Mesodermal cell (in vitro differentiated cells): ENCODE measurements at regions not wholly inside any gene's neighbourhood (a gene's known extent, or its start where the extent isn't known, plus 50 kb on each side); places are given as distances from the start of the nearest gene placed in this dataset.

Experiments
- H3K27ac ChIP-seq: 2 replicates; pipeline ENCODE4 v1.7.0; 2013; ENCODE audit warnings: mild to moderate bottlenecking, low read depth, low read length, moderate library complexity; ENCODE audit not compliant: severe bottlenecking
- H3K36me3 ChIP-seq: 2 replicates; pipeline ENCODE4 v1.7.1; 2013; ENCODE audit warnings: mild to moderate bottlenecking, low read length, moderate library complexity; ENCODE audit not compliant: control insufficient read depth, insufficient read depth
- H3K4me1 ChIP-seq: one replicate; pipeline ENCODE4 v1.7.1; 2013; ENCODE audit warnings: mild to moderate bottlenecking, low read length; ENCODE audit not compliant: insufficient read depth, control insufficient read depth, poor library complexity, severe bottlenecking
- H3K4me3 ChIP-seq: 2 replicates; pipeline ENCODE4 v1.7.0; 2013; ENCODE audit warnings: low read length, control low read depth, mild to moderate bottlenecking; ENCODE audit not compliant: insufficient read depth, poor library complexity, severe bottlenecking; ENCODE audit errors: extremely low read depth
- H3K9me3 ChIP-seq: 2 replicates; pipeline ENCODE4 v1.7.1; 2013; ENCODE audit warnings: mild to moderate bottlenecking, low read length, moderate library complexity; ENCODE audit not compliant: control insufficient read depth
- WGBS, 2 experiments: methylation state at CpG; one replicate each; pipeline ENCODE4 v1.1.5; 2013; ENCODE audit warnings: missing lambda C conversion rate in 2 of 2; ENCODE audit not compliant: insufficient coverage in 2 of 2; 5-methylcytosine and 5-hydroxymethylcytosine counted together

DNA sequence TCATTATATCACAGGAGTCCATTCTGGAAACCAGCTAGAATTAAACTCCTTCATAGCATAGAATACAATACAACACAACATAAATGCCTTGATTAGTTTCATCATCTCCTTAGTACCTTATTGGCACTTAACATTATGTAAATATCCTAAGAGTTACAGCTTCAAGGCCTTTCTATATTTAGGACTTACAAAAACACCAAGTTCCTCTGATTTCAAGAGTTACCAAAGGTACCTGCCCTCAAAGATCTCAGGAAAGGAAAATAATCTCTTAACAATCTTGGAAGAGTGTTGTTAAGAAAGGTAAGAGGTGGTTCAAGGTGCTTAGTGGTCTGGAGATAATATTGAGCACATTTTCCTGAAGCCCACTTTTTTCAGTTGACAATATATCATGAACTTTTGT lies 477.7 kb downstream of the IGSF11 start:
- Histone ChIP-seq H3K9me3 (no peaks in the 10 kb centered on the region), H3K4me3 (no peak overlapping the region), H3K36me3 (no peaks in the 10 kb centered on the region), H3K4me1 (no peaks in the 10 kb centered on the region), H3K27ac (no peak overlapping the region)

DNA sequence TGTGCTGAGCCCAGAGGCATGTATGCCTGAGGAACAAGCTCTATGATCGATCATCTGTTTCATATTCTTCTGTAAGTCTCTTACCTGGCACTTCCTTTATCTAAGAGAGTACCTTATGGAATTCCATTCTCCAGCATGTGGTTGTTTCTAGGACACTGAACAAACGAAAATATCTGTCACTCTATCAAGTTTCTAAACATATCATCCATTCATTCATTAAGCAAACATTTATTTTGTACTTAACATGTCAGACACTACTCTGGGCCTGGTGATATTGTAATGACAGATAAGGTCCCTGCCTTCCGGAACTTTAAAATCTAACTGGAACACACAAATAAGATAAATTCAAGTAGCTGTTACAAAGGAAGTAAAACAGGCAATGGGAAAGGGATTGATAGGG lies 477.1 kb downstream of the IGSF11 start:
- WGBS, 2 experiments, result 72 to 100% methylated on average over 1 to 2 of the region's 3 CpGs
- H3K27ac ChIP-seq, result no peak overlapping the region
- H3K9me3 ChIP-seq, result no peaks in the 10 kb centered on the region
- H3K4me3 ChIP-seq, result no peak overlapping the region
- H3K4me1 ChIP-seq, result no peaks in the 10 kb centered on the region
- no peaks in the 10 kb centered on the region for H3K36me3 ChIP-seq

DNA sequence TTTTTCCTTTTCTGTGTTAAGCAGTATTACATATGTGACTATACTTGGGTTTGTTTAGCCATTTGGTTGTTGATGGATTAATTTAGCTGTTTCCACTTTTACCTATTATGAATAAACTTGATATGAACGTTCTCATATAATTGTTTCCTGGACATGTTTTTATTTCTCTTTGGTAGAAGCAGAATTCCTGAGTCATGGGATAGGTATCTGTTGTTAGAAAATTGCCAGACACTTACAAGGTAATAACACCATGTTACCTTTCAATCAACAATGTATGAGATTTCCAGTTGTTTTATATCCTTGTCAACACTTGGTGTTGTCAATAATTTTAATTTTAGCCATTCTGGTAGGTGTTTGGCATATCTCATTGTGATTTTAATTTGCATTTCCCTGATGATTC lies 475.4 kb downstream of the IGSF11 start:
- no peak overlapping the region for H3K4me3 ChIP-seq
- no peaks in the 10 kb centered on the region for H3K36me3 ChIP-seq
- H3K9me3 ChIP-seq, result no peaks in the 10 kb centered on the region
- H3K4me1 ChIP-seq, result no peaks in the 10 kb centered on the region
- WGBS, 2 experiments, result no CpG with 5 or more reads among the region's 1 CpG
- no peak overlapping the region for H3K27ac ChIP-seq

DNA sequence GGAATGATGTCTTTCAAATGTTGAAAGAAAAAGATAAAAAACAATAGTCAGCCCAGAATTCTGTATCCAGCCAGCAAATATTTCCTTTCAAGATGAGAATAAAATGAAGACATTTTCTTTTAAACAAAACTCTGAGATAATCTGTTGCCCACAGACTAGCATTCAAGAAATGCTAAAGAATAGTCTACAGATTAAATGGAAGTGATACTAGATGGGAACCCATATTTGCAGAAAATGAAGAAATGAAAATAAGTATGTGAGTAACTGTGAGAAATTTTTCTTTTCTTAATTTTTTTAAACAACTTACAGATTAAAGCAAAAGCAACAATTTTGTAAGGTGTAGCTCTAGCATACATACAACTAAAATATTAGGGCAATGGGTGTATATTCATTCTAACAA lies 469.8 kb downstream of the IGSF11 start:
- Histone ChIP-seq H3K27ac (no peak overlapping the region), H3K4me1 (no peaks in the 10 kb centered on the region), H3K9me3 (no peaks in the 10 kb centered on the region), H3K36me3 (no peaks in the 10 kb centered on the region), H3K4me3 (no peak overlapping the region)

DNA sequence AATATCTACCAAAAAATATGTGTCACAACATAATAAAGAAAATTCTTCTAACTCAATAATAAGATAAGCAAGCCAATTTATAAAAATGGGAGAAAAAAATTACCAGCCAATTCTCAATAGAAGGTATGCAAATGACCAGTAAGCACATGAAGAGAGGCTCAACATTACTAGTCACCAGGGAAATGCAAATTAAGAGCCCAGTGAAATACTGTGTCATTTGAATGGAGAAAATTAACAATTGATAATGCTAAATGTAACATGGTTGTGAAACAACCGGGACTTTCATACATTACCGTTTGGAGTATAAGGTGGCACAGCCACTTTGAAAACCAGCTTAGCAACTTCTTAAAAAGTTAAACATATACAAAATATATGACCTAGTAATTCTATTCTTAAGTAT lies 460.7 kb downstream of the IGSF11 start:
- no peak overlapping the region for H3K27ac ChIP-seq
- no peak overlapping the region for H3K4me3 ChIP-seq
- H3K36me3 ChIP-seq, result no peaks in the 10 kb centered on the region
- no peaks in the 10 kb centered on the region for H3K4me1 ChIP-seq
- peaks cover 5% of the 10 kb centered on the region for H3K9me3 ChIP-seq
- no CpG with 5 or more reads among the region's 2 CpGs for WGBS, 2 experiments

DNA sequence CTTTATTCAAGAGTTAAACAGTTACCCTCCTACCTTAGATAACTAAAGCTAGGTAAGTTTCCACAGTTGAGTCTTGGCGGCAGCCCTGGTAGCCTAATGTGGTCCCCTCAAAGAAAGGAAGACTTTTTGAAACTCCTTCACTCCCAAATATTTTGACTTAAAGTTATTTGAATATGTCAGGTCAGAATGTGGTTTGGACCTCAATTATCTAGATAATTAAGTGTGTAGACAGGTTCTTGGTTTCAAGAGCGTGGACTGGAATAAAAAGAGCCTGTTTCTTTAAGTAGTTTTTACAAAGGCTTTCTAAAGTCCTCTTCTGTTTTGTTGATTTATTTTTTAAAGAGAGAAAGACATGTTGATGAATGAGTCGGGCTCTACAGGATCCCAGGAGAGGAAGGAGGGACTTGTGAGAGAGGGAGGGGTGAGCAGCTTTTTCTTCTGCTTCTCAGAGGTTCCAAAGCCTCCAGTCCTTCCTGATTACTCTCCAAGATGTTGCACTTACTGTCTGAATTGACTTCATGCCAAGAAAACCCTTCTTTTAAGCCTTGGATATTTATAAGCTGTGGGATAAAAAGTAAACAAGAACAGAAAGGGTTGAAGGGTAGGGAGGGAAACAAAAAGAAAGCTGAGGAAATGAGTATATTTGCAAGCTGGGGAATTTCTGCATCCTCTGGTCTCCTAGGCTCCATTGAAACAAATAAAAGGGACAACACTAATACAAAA lies 457.4 kb downstream of the IGSF11 start:
- Histone ChIP-seq H3K9me3 (peaks cover 3% of the 10 kb centered on the region), H3K27ac (no peak overlapping the region), H3K36me3 (no peaks in the 10 kb centered on the region), H3K4me3 (no peak overlapping the region), H3K4me1 (no peaks in the 10 kb centered on the region)
- WGBS, 2 experiments, result 79 to 81% methylated on average over 2 to 3 of the region's 3 CpGs

DNA sequence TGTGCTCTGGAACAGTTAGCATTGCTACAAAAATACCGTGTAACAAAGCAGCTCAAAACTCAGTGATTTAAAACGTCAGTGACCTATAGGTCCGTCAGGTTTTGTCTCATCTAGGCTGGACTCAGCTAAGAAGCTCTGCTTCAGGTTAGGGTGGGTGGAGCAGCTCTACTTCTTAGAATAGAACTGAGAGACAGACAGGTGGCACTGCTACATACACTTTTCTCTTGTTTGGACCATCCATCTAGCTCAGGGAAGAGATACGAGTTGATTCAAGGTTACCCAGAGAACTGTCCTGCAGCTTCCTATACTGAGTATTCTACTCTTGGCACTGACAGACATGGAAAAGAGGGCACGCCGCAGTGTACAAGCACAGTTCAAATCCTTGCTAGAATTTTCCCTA lies 456.1 kb downstream of the IGSF11 start:
- Histone ChIP-seq H3K9me3 (no peaks in the 10 kb centered on the region), H3K27ac (no peak overlapping the region), H3K4me1 (no peaks in the 10 kb centered on the region), H3K36me3 (no peaks in the 10 kb centered on the region), H3K4me3 (no peak overlapping the region)
- WGBS, 2 experiments, result 78 to 96% methylated on average over 4 of the region's 6 CpGs

DNA sequence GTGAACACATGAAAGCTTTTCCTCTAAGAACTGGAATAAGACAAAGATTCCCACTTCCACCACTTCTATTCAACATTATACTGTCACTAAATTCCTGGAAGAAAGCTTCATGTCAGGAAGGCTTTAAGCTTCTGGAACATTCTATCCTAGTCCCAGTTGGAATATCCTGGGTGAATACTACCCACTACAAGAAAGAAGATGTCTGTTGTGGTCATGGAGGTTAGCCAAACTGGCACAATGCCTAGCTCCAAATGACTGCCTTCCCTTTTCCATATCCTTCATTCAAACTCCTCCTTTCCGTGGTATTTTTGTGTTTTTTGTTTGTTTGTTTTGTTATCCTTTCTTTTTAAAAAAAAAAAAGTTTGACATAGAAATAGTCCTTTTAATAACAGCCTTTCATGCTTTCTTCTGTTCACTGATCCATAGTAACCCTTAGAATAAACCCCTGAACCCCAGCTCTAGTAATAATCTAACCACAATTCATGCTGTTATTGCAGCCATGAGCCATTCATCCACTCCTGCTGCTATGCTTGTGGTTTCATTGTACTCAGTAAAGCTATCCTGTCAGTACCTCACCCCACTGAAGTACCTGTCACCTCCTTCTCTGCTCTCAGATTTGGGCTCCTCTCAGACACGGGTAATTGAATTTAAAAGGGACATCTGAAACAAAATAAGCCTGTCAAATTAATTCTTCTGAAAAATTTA lies 447.5 kb downstream of the IGSF11 start:
- H3K36me3 ChIP-seq, result no peaks in the 10 kb centered on the region
- no peak overlapping the region for H3K27ac ChIP-seq
- no peaks in the 10 kb centered on the region for H3K9me3 ChIP-seq
- no CpG with 5 or more reads among the region's 2 CpGs for WGBS, 2 experiments
- no peaks in the 10 kb centered on the region for H3K4me1 ChIP-seq
- H3K4me3 ChIP-seq, result no peak overlapping the region

DNA sequence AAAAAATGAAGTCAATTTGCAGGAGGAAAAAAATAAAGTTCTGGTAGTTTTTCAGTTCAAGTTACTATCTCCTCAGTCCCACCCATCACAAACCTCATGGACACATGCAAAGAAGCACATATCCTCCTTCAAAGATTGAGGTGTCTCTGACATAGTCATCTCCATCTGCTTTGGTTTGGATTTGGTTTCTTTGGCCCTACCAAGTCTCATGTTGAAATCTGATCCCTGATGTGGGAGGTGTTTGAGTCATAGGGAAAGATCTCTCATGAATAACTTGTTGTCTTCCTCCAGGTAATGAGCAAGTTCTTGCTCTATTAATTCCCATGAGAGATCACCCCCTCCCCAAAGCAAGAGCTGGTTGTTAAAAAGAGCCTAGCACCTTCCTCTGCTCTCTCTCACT lies 446.8 kb downstream of the IGSF11 start:
- Histone ChIP-seq H3K36me3 (no peaks in the 10 kb centered on the region), H3K4me3 (no peak overlapping the region), H3K4me1 (no peaks in the 10 kb centered on the region), H3K9me3 (peaks cover 4% of the 10 kb centered on the region), H3K27ac (no peak overlapping the region)

DNA sequence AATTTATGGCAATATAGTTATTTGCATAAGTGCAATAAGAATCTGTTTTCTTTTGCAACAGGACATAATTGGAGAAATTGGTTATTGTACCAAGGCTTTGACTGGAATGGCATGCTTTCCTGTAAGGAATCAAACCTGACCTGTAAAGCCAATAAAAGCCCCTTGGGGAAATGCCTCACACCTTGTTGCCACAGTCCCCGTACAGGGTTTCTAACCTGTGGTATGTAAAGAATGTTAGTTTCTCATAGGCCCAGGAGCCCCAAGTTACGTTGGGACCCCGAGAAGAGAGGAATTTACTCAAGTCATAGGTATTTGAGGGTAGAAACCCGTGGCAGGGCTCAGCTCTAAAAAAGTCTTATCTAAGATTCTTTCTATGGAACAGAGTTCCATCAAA lies 441.4 kb downstream of the IGSF11 start:
- WGBS, 2 experiments, result 53 to 100% methylated on average over 1 to 3 of the region's 4 CpGs
- Histone ChIP-seq H3K27ac (no peak overlapping the region), H3K4me3 (no peak overlapping the region), H3K36me3 (no peaks in the 10 kb centered on the region), H3K9me3 (peaks cover 12% of the 10 kb centered on the region), H3K4me1 (no peaks in the 10 kb centered on the region)

DNA sequence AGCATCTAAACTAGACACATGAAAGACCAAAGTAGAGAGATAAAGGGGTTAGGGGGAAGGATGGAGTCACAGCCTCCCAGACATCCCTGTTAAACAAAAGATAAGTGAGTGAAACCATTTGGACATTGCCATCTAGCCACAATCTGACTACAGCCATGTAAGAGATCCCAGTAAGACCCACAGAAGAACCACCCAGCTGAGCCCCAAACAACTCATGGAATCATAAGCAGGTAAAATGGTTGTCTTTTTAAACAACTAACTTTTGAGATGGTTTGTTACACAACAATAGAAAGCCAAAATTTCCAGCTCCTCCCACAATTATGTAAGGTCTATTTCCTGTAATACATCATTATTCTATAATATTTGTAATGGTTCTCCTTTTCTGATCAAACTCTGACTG lies 437.5 kb downstream of the IGSF11 start:
- Histone ChIP-seq H3K4me3 (no peak overlapping the region), H3K4me1 (no peaks in the 10 kb centered on the region), H3K36me3 (no peaks in the 10 kb centered on the region), H3K9me3 (peaks cover 12% of the 10 kb centered on the region), H3K27ac (no peak overlapping the region)
